ENCODE measurements at regions not wholly inside any gene's neighbourhood (a gene's known extent, or its start where the extent isn't known, plus 50 kb on each side); places are given as distances from the start of the nearest gene placed in this dataset.

GRCh38 chr5:175275748-175276147 lies 168.2 kb downstream of the DRD1 start:
- no peak for TF ChIP-seq POLR2A (IDR thresholded peaks at IDR 0.05)
- TF ChIP-seq, protein P1, sequence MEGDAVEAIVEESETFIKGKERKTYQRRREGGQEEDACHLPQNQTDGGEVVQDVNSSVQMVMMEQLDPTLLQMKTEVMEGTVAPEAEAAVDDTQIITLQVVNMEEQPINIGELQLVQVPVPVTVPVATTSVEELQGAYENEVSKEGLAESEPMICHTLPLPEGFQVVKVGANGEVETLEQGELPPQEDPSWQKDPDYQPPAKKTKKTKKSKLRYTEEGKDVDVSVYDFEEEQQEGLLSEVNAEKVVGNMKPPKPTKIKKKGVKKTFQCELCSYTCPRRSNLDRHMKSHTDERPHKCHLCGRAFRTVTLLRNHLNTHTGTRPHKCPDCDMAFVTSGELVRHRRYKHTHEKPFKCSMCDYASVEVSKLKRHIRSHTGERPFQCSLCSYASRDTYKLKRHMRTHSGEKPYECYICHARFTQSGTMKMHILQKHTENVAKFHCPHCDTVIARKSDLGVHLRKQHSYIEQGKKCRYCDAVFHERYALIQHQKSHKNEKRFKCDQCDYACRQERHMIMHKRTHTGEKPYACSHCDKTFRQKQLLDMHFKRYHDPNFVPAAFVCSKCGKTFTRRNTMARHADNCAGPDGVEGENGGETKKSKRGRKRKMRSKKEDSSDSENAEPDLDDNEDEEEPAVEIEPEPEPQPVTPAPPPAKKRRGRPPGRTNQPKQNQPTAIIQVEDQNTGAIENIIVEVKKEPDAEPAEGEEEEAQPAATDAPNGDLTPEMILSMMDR (IDR thresholded peaks at IDR 0.05) = no peak

Measured in Peyer's patch (tissue), 4 donors.